HG03439 (cell line): ENCODE measurements at regions not wholly inside any gene's neighbourhood (a gene's known extent, or its start where the extent isn't known, plus 50 kb on each side); places are given as distances from the start of the nearest gene placed in this dataset.
"Not testable (repeated sequence)": the region's sequence is repeated elsewhere in the genome, so short reads cannot be mapped to it uniquely, and the experiment has no call there.

Source experiments
- ATAC-seq: cut with Tn5 transposase; IDR thresholded peaks from one replicate; pipeline ENCODE4 v1.9.1; 2021; ENCODE audit warnings: mild to moderate bottlenecking, moderate library complexity; ENCODE audit not compliant: unreplicated experiment

DNA sequence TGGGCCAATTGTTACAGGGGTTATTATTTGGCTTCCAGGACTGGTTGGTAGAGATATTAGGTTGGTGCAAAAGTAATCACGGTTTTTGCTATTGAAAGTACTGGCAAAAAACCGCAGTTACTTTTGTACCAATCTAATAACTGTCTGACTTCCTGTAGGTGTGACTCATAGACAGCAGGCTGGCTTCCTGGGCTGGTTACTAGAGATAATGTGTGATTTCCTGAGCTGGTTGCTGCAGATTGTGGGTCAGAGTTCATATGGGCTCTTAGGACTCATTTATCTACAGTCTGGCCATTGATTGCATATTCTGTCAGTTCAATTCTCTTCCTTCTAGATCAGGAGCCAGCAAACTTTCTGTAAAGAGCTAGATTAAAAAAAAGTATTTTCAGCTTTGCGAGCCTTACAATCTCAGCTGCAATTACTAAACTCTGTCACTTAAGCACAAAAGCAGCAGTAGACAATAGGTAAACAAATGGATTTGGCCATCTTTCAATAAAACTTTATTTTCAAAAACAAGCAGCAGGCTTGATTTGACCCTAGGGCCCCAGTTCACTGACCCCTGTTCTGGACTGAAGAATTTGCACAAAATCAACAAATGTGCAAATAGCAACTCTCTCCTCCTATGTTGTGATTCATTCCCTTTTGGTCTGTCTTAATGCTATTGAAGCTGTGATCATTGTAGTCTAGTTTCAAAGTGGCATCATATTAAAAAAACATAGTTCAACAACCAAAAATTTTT lies 50.8 kb upstream of the BOD1L1 start:
- ATAC-seq: no peak

DNA sequence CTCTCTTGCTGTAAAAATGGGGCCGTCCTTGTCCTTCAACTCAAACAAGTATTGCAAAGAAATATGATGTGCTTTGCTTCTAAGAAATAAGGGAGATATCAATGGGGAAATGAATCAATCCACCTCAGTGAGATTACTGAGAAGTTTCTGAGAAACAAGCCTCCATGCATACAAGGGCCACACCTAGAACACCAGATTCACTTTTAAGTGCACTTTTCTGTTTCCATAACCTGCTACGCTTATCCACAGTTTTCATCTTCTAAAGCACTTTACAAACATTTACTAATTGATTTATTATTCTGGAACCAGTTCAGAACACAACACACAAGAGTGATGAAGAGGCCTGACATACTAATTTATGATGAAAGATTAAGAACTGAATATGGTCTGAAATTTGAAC lies 54.0 kb upstream of the BOD1L1 start:
- ATAC-seq: no peak

DNA sequence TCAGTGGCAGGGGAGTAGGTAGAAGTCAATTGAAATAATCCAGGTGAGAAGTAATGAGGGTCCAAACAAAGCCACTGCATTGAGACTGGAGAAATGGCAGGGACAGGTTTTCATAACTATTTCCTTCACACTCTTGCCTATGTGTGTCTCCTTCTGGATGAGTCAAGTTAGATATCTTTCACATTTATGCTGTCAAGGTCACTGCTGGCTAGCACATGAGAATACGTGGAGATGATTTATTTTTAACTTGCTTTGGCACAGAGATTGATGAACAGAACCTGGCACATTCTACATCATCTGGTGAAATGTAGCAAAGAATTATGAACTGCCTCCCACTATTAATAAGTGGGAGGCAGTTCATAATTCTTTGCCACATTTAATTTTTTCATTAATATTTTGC lies 66.7 kb upstream of the BOD1L1 start:
- no peak for ATAC-seq

DNA sequence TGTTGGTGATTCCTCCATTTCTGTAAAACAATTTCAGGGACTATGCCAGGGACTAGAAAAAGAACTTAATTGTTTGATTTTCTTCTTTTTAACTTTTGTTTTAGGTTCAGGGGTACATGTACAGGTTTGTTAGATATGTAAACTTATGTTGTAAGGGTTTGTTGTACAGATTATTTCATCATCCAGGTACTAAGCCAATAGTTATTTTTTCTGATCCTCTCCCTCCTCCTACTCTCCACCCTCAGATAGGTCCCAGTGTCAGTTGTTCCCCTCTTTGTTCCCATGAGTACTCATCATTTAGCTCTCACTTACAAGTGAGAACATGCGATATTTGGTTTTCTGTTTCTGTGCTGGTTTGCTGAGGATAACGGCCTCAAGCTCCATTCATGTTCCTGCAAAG lies 70.8 kb upstream of the BOD1L1 start:
- no peak for ATAC-seq

DNA sequence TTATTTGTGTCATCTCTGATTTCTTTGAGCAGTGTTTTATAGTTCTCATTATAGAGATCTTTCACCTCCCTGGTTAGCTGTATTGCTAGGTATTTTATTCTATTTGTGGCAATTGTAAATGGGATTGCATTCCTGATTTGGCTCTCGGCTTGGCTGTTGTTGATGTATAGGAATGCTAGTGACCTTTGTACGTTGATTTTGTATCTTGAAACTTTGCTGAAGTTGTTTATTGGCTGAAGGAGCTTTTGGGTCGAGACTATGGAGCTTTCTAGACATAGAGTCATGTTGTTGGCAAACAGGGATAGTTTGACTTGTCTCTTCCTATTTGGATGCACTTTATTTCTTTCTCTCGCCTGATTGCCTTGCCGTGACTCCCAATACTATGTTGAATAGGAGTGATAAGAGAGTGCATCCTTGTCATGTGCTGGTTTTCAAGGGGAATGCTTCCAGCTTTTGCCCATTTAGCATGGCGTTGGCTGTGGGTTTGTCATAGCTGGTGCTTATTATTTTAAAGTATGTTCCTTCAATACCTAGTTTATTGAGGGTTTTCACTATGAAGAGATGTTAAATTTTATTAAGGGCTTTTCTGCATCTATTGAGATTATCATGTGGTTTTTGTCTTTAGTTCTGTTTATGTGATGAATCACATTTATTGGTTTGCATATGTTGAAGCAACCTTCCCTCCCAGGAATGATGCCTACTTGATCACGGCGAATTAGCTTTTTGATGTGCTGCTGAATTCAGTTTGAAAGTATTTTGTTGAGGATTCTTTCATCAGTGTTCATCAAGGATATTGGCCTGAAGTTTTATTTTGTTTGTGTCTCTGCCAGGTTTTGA lies 72.7 kb upstream of the BOD1L1 start:
- ATAC-seq: no peak

DNA sequence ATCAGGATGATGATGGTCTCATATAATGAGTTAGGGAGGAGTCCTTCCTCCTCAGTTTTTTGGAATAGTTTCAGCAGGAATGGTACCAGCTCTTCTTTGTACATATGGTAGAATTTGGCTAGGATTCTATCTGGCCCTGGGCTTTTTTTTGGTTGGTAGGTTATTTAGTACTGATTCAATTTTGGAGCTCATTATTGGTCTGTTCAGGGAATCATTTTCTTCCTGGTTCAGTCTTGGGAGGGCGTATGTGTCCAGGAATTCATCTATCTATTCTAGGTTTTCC lies 73.3 kb upstream of the BOD1L1 start:
- not testable (repeated sequence) for ATAC-seq

DNA sequence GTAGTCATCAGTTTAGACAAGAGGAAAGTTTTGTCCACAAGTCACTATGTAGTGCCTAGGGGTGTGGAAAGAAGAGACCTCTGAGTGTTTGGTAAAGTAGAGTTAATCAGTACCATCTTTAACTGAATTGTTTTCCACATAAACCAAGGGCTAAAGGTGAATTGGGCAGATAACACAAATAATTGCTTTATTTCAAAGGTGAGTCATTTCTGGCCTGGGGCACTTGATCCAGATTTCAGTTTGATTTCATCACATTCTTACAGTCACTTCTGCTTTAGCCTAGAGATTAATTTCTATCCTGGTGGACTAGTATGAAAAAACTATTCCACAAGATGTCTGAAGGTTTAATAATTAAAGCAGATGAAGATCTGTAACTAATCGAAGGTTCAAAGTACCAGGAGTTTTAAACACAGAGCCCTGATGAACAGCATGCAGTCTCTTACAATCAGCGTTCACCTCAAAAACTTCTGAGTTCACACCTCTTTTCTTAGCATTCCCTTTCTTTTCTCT lies 74.5 kb upstream of the BOD1L1 start:
- ATAC-seq: no peak

DNA sequence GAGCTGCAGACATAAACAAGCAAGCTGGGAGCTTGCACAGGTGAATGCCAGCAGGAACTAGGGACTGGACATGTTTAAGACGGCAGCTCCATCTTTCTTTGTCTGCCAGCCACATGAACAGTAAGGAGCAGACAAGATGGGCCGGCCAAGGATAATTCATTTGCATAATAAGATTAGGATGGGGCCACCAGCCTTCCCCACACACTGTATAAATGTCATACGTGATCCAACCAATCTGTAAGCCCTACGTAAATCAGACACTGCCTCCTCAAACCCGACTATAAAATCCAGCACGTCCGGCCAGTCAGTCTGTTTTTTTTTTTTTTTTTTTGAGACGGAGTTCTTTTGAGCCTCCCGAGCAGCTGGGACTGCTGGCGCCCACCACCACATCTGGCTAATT lies 75.6 kb upstream of the BOD1L1 start:
- no peak for ATAC-seq

DNA sequence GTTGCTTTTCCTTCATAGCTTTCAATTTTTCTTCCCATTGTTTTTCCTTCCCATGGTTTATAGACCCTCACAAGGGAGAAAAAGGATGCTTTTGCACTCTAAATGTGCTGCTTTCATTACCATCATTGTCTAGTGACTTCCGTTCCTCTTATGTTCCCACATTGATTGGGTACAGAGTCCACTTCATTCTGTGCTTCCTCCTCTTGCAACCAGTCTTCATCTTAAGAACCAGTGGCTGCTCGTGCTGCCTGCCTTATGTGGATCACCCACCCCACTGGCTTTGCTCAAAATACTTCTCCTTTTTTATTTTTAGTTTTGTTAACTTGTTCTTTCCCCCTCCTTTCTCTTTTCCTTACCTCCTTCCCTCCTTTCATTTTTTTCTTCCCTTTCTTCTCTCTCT lies 76.5 kb upstream of the BOD1L1 start:
- ATAC-seq: no peak

DNA sequence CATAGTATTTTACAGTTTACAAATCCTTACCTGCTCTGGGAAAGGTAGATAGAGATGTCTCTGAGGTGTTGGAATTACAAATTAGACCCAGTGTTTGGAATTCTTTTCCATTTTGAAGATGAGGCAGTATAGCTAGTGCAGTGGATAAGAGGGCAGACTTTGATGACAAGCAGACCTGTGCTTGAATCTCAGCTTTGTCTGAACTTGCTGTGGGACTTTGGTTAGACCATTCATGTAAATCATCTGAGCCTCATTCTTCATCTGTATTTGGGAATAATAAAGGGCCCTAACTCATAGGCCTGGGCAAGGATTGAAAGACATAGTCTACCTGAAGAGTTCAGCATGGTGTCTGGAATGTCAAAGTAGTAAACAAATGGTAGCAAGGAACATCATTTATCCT lies 77.2 kb upstream of the BOD1L1 start:
- no peak for ATAC-seq

DNA sequence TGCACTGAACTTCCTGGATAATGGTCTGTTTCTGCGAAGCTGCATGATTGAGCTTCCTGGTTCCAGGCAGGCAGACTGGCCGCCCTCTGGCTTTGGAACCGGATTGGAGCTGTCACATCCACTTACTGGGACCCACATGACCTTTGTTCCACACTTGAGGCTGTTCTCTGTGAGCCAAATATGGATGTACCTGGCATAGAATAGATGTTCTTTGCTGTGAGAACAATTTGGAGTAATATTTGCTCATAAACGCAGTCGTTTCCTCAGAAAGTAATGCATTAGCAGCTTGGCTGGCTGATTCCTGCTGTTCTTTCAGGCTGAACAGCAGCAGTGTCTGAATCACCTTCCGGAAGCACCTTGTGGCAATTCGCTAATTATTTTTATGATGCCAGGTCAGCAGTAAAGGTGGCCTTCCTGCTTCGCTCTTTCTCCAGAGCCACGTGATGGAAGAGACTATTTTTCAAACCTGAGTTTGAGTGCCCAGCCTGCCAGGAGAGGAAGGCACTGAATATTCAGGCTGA lies 78.1 kb upstream of the BOD1L1 start:
- no peak for ATAC-seq

DNA sequence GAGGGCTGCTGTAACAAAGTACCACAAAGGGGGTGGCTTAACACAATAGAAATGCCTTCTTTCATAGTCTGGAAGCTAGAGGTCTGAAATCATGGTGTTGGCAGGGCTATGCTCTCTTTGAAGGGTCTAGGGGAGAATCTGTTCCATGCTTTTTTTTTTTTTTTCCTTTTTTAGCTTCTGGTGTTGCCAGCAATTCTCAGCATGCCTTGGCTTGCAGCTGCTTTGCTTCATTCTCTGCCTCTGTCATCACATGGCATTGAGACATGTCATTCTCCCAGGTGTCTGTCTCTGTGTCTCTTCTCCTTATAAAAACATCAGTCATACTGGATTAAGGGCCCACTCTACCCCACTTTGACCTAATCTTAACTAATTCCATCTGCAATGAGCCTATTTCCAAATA lies 78.6 kb upstream of the BOD1L1 start:
- ATAC-seq: no peak

DNA sequence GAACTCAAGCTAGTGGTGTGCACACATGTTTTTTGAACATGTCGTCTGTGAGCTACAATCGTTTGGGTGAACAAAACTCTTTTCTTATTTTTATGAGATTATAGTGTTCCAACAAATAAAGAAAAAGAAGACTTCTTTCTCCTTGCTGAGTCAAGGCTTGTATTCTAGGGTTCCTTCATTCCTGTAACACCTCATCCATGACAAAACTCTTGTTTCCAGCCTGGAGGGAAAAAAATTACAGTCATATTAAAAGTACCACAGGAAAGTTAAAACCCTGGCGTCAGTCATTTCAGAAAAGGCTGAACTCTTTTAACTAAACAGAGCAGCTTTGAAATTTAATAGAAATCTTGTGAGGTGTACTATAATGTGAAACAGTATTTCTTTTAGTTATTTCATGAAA lies 79.2 kb upstream of the BOD1L1 start:
- ATAC-seq: no peak

DNA sequence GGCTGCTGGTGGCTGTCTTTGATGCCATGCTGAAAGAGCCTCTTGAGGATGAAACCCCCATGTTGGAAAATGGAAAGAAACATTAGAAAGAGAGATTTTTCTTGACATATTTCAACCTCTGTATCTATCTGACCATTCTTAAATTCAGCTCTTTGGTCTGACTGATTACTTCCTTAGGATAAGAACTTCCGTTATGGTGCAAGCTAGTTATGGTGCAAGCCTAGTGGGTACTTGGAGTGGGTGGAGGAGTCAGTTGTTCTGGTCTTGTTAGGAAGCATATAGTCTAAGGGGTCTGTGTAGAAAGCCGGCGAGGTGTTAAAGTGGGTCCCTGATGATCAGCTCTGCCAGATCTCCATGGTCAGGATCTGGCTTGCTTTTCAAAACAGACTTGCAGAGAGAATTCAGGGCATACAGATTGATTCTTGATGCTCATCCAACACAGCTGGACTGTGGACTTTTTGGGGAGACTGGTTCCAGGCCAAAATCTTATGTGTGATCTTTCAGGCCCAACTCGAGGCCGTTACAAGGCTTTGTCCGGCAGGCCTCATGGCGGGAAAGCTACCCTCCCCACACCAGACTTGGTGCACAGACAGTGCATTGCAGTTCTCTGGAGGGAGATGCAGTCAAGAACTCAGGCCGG lies 82.8 kb upstream of the BOD1L1 start:
- ATAC-seq: no peak

DNA sequence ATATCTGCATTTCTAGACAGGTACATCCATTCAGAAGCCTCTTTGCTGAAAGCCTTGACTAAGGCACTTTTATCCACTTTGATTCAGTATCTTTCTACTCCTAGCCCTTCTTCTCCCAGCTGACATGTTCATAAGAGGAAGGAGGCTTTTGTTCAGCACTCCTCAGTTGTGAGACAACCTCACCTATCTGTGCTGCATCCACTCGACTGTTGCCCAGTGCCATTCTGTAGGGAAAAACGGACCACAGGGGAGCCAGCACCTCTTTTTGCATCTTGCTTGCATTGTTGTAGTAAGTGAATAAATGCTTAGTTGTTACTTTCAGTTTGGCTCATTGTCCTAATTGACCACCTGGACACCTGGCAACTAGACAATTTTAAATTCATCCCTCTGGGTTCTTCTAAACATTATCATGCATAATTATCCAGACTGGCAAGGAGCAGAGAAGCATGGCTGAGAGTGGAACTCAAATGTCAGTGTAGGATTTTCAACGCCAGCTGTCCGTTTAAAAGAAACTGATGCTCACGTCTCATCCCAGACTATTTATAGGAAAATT lies 83.8 kb upstream of the BOD1L1 start:
- ATAC-seq: no peak

DNA sequence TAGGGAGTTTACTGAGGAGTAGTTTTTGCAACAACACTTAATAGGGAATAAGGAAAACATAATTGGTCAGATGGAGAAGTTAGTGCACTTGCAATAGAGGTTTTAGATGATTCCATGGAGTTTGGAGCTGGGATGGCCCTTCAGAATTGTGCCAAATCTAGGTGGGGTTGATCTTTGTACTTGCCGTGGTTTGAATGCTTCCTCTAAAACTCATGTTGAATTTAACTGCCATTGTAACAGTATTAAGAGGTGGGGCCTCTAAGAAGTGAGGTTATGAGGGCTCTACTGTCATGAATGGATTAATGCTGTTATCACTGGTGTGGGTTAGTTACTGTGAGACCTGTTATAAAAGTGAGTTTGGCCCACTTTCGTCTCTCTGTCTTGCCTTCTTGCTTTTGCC lies 94.4 kb upstream of the BOD1L1 start:
- ATAC-seq: no peak

DNA sequence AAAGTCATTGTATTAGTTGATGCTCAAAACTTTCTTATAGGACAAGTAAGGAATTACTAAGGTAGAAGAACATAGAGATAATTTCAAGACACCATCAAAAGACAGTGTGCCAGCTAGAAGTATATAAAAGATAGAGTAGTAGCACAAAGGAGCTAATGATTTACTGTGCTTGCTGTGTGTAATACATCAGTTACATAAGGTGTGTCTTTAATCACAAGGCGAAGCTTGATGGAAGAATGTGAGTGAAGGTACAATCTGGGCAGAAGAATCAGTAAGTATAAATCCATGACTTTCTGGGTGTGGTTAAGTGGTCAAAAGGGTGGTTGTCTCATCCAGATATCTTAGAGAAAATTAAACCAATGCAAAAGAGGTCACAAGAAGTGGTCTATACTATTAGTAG lies 95.1 kb upstream of the BOD1L1 start:
- no peak for ATAC-seq

DNA sequence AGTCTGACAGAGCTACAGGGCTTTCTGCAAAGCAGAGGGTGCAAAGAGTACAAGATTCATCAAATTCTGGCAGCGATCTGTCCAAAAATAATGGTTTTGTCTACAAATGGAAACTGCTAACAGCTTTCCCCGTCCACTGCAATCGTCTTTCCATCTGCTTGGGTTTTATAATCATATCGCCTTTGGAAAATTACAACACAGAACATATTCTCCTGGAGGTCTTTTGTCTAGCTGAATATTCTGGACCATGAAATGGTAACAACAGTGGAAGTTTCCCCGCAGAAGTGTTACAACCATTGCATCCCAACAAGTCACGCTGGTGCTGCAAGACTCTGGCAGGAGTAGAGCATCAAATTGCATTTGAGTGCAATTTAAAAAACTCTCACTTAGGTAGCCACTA lies 101.2 kb upstream of the BOD1L1 start:
- ATAC-seq: no peak

DNA sequence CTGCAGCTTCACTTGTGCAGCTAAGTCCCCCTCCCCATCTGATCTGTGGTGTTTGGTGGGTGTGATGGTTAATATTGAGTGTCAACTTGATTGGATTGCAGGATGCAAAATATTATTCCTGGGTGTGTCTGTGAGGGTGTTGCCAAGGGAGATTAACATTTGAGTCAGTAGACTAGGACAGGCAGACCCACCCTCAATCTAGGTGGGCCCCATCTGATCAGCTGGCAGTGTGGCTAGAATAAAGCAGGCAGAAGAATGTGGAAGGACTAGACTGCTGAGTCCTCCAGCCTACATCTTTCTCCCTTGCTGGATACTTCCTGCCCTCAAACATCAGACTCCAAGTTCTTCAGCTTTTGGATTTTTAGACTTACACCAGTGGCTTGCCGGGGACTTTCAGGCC lies 103.5 kb upstream of the BOD1L1 start:
- no peak for ATAC-seq

DNA sequence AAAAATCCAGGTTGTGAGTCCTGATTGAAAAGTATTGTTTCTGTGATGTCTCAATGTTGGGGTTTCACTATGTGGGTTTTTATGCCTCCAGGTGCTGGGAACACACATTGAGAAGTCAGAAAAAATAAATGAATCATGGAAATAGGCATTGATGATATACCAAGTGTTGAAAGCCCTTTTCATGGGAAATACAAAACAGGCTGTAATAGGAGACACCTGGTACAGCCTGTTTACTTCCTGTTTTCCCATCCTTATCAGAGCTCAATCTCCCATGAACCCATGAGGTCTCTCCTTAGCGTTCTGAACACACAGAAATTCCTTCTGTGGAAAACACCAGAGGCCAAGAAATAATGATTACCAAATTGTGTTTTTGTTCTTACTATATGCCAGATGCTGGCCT lies 106.3 kb upstream of the BOD1L1 start:
- ATAC-seq: no peak

DNA sequence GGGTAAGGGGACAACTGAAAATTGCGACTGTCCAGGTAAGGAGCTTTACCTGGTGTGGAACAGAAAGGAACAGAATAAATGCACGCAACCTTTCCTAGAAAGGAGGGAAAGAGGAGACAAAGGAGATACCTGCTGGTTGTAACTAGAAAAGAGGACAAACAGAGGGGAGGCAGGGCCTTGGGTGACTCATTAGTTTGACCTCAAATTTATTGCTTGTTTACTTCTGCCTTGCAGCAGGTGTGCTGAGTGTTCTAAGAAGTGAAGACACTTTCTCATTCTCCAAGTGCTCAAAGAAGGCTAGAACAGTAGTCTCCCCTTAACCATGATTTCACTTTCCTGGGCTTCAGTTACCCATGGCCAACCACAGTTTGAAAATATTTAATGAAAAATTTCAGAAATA lies 123.1 kb upstream of the BOD1L1 start:
- no peak for ATAC-seq

DNA sequence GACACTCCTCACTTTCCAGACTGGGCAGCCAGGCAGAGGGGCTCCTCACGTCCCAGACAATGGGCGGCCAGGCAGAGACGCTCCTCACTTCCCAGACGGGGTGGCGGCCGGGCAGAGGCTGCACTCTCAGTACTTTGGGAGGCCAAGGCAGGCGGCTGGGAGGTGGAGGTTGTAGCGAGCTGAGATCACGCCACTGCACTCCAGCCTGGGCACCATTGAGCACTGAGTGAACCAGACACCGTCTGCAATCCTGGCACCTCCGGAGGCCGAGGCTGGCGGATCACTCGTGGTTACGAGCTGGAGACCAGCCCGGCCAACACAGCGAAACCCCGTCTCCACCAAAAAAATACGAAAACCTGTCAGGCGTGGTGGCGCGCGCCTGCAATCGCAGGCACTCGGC lies 134.1 kb upstream of the BOD1L1 start:
- ATAC-seq: not testable (repeated sequence)
